ENCODE measurements at regions not wholly inside any gene's neighbourhood (a gene's known extent, or its start where the extent isn't known, plus 50 kb on each side); places are given as distances from the start of the nearest gene placed in this dataset.

GRCh38 chr7:131883196-131883595, 326.8 kb upstream of the PODXL start:
- no peak overlapping the region for H3K4me2 ChIP-seq (ENCODE audit: insufficient read depth, low read length)
- BruUV-seq (replicated peaks) = no TSS peak
- DNase-seq (ENCODE audit: low read depth, low spot score) (no peak), FAIRE-seq (no peak)
- H3K9me3 ChIP-seq (replicated peaks; ENCODE audit: control insufficient read depth, insufficient read depth, low read length) = no peaks in the 10 kb centered on the region
- TF ChIP-seq FOS (IDR thresholded peaks at IDR 0.05; ENCODE audit: borderline replicate concordance, insufficient read depth, low read length) (no peak), JUN (IDR thresholded peaks at IDR 0.05; ENCODE audit: borderline replicate concordance, insufficient read depth, insufficient read length, low read depth) (no peak), POLR2AphosphoS5 (IDR thresholded peaks at IDR 0.05; ENCODE audit: insufficient read depth, low read depth, low read length) (no peak), POLR2A (IDR thresholded peaks at IDR 0.05; ENCODE audit: low read depth, low read length) (no peak), MAX (IDR thresholded peaks at IDR 0.05; ENCODE audit: insufficient read depth, insufficient read length) (no peak), CTCF (IDR thresholded peaks at IDR 0.05; ENCODE audit: extremely low read depth in 1 of 2, insufficient read depth in 1 of 2, low read depth in 1 of 2, low read length in 2 of 2) (no peak), MYC (IDR thresholded peaks at IDR 0.05; ENCODE audit: low read depth, low read length) (no peak), GATA2 (IDR thresholded peaks at IDR 0.05; ENCODE audit: insufficient read depth, insufficient read length, low read depth, low read length) (no peak), EZH2 (IDR thresholded peaks at IDR 0.05; ENCODE audit: borderline replicate concordance, low read depth, low read length, severe bottlenecking) (no peak)
- no peaks in the 10 kb centered on the region for H3K9me1 ChIP-seq (replicated peaks; ENCODE audit: control insufficient read depth, extremely low read depth, insufficient read depth, low read length)
- H3K4me1 ChIP-seq (ENCODE audit: control insufficient read depth, extremely low read depth, insufficient read depth, low read length) = no peaks in the 10 kb centered on the region
- H3K27me3 ChIP-seq (ENCODE audit: control insufficient read depth in 2 of 2, insufficient read depth in 2 of 2, low read length in 2 of 2) = peaks cover 21 to 23% of the 10 kb centered on the region in 2 experiments
- H4K20me1 ChIP-seq (replicated peaks; ENCODE audit: control insufficient read depth, extremely low read depth, insufficient read depth, low read length) = no peaks in the 10 kb centered on the region
- no peak overlapping the region for H3K9ac ChIP-seq (replicated peaks; ENCODE audit: extremely low read depth, insufficient read depth, low read length)
- H2AFZ ChIP-seq (ENCODE audit: low read depth, low read length) = no peak overlapping the region
- H3K79me2 ChIP-seq (ENCODE audit: control insufficient read depth, insufficient read depth, low read length) = no peaks in the 10 kb centered on the region
- dilution Hi-C loops (cut with MboI; ENCODE audit: extremely low pct_ligation_motif_present, low sequenced_read_pairs) (no loop called here), intact Hi-C loops (cut with micrococcal nuclease) (no loop called here)
- no peak overlapping the region for H3K4me3 ChIP-seq (replicated peaks in 1 of 3; ENCODE audit: insufficient read depth in 1 of 3, low read depth in 1 of 3, low read length in 3 of 3)
- POLR2A ChIA-PET = no interaction called here
- no peak overlapping the region for H3K27ac ChIP-seq (ENCODE audit: insufficient read depth, low read depth, low read length)
- no peaks in the 10 kb centered on the region for H3K36me3 ChIP-seq (ENCODE audit: control insufficient read depth in 2 of 2, extremely low read depth in 1 of 2, insufficient read depth in 2 of 2, low read length in 2 of 2)
- CTCF ChIA-PET = interaction anchor here (0.6 to 3.2 kb wide), 4 partner anchors 22 to 901 kb away, joined by 3 to 17 read pairs (median 4); no protein-coding TSS in a partner anchor
